H1 (cell line): ENCODE measurements at regions not wholly inside any gene's neighbourhood (a gene's known extent, or its start where the extent isn't known, plus 50 kb on each side); places are given as distances from the start of the nearest gene placed in this dataset.

Experiments used
- CHD2 ChIP-seq: IDR thresholded peaks from 2 replicates; pipeline ENCODE4 v1.6.1; 2012; ENCODE audit warnings: low read length, improper control_type of control experiment
- TBP ChIP-seq: IDR thresholded peaks from 2 replicates; pipeline ENCODE4 v1.6.1; 2011; ENCODE audit warnings: low read depth, low read length, improper control_type of control experiment
- TF ChIP-seq, protein P1 (sequence below): fragments of 300-600 bp; sonication (generic); IDR thresholded peaks from 2 replicates; pipeline ENCODE4 v1.7.1; 2012; ENCODE audit warnings: low read length, moderate library complexity, mild to moderate bottlenecking, inconsistent platforms; ENCODE audit not compliant: insufficient replicate concordance

DNA sequence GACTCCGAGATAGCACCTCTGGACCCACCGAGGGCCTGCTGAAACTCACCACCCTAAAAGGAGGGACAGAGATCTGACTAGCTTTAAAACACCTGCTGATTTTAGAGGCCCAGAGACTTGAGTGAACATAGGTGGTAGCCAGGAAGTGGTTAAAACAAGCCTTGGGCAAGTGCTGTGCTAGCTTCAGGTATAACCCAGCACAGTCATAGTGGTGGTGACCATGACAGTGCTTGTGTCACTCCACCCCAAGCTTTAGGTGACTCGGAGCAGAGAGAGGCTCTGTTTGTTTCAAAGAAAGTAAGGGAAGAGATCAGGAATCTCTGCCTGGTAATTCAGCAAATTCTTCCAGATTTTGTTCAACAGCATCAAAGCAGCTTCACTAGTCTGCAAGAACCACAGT, 641.1 kb upstream of the BCHE start (continued):
- TF ChIP-seq, protein P1, sequence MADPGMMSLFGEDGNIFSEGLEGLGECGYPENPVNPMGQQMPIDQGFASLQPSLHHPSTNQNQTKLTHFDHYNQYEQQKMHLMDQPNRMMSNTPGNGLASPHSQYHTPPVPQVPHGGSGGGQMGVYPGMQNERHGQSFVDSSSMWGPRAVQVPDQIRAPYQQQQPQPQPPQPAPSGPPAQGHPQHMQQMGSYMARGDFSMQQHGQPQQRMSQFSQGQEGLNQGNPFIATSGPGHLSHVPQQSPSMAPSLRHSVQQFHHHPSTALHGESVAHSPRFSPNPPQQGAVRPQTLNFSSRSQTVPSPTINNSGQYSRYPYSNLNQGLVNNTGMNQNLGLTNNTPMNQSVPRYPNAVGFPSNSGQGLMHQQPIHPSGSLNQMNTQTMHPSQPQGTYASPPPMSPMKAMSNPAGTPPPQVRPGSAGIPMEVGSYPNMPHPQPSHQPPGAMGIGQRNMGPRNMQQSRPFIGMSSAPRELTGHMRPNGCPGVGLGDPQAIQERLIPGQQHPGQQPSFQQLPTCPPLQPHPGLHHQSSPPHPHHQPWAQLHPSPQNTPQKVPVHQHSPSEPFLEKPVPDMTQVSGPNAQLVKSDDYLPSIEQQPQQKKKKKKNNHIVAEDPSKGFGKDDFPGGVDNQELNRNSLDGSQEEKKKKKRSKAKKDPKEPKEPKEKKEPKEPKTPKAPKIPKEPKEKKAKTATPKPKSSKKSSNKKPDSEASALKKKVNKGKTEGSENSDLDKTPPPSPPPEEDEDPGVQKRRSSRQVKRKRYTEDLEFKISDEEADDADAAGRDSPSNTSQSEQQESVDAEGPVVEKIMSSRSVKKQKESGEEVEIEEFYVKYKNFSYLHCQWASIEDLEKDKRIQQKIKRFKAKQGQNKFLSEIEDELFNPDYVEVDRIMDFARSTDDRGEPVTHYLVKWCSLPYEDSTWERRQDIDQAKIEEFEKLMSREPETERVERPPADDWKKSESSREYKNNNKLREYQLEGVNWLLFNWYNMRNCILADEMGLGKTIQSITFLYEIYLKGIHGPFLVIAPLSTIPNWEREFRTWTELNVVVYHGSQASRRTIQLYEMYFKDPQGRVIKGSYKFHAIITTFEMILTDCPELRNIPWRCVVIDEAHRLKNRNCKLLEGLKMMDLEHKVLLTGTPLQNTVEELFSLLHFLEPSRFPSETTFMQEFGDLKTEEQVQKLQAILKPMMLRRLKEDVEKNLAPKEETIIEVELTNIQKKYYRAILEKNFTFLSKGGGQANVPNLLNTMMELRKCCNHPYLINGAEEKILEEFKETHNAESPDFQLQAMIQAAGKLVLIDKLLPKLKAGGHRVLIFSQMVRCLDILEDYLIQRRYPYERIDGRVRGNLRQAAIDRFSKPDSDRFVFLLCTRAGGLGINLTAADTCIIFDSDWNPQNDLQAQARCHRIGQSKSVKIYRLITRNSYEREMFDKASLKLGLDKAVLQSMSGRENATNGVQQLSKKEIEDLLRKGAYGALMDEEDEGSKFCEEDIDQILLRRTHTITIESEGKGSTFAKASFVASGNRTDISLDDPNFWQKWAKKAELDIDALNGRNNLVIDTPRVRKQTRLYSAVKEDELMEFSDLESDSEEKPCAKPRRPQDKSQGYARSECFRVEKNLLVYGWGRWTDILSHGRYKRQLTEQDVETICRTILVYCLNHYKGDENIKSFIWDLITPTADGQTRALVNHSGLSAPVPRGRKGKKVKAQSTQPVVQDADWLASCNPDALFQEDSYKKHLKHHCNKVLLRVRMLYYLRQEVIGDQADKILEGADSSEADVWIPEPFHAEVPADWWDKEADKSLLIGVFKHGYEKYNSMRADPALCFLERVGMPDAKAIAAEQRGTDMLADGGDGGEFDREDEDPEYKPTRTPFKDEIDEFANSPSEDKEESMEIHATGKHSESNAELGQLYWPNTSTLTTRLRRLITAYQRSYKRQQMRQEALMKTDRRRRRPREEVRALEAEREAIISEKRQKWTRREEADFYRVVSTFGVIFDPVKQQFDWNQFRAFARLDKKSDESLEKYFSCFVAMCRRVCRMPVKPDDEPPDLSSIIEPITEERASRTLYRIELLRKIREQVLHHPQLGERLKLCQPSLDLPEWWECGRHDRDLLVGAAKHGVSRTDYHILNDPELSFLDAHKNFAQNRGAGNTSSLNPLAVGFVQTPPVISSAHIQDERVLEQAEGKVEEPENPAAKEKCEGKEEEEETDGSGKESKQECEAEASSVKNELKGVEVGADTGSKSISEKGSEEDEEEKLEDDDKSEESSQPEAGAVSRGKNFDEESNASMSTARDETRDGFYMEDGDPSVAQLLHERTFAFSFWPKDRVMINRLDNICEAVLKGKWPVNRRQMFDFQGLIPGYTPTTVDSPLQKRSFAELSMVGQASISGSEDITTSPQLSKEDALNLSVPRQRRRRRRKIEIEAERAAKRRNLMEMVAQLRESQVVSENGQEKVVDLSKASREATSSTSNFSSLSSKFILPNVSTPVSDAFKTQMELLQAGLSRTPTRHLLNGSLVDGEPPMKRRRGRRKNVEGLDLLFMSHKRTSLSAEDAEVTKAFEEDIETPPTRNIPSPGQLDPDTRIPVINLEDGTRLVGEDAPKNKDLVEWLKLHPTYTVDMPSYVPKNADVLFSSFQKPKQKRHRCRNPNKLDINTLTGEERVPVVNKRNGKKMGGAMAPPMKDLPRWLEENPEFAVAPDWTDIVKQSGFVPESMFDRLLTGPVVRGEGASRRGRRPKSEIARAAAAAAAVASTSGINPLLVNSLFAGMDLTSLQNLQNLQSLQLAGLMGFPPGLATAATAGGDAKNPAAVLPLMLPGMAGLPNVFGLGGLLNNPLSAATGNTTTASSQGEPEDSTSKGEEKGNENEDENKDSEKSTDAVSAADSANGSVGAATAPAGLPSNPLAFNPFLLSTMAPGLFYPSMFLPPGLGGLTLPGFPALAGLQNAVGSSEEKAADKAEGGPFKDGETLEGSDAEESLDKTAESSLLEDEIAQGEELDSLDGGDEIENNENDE = no peak
- TF ChIP-seq CHD2 (no peak), TBP (no peak)
